RWPE1 (cell line): ENCODE measurements at regions not wholly inside any gene's neighbourhood (a gene's known extent, or its start where the extent isn't known, plus 50 kb on each side); places are given as distances from the start of the nearest gene placed in this dataset.

Experiments used
- CTCF ChIA-PET: fragments of 350-600 bp; sonication (Branson Sonifier 250); formaldehyde crosslinking; extraction: SDS; loops from one replicate; lab custom pipeline; 2021; lab: Yijun Ruan, JAX
- POLR2A ChIA-PET: fragments of 400-600 bp; formaldehyde crosslinking; extraction: SDS; loops from one replicate; lab custom pipeline; 2020; ENCODE audit warnings: antibody characterized with exemption; ENCODE audit not compliant: low non-redundant PET; lab: Yijun Ruan, JAX
- DNase-seq: peaks from one replicate; pipeline ENCODE4 v3.0.0; 2012; ENCODE audit warnings: low spot score
- H3K27ac ChIP-seq: fragments of 450-650 bp; 2 replicates; pipeline ENCODE4 v1.5.1; 2017
- CTCF ChIP-seq: fragments of 450-650 bp; conservative IDR thresholded peaks from 2 replicates; pipeline ENCODE4 v1.5.1; 2017; ENCODE audit warnings: low read depth, mild to moderate bottlenecking

- POLR2A ChIA-PET, result no interaction called here
- CTCF ChIA-PET, result no interaction called here
These were observed 485.4 kb upstream of the PRMT6 start for GRCh38 chr1:106571109-106571508.

GRCh38 chr1:106584107-106584506, 472.4 kb upstream of the PRMT6 start:
- DNase-seq, result no peak
- no peak for TF ChIP-seq CTCF
- no peak overlapping the region for H3K27ac ChIP-seq
- ChIA-PET CTCF (no interaction called here), POLR2A (no interaction called here)

More at GRCh38 chr1:106571109-106571508, 485.4 kb upstream of the PRMT6 start:
- no peak for TF ChIP-seq CTCF
- no peak for DNase-seq
- H3K27ac ChIP-seq, result no peak overlapping the region

- no peak for DNase-seq
- POLR2A ChIA-PET, result no interaction called here
- no peak for TF ChIP-seq CTCF
- no peak overlapping the region for H3K27ac ChIP-seq
- CTCF ChIA-PET, result no interaction called here
These were observed 471.8 kb upstream of the PRMT6 start for GRCh38 chr1:106584676-106585075.

- ChIA-PET CTCF (no interaction called here), POLR2A (no interaction called here)
- no peak for DNase-seq
- TF ChIP-seq CTCF, result no peak
- no peak overlapping the region for H3K27ac ChIP-seq
These were observed 455.8 kb upstream of the PRMT6 start for GRCh38 chr1:106600626-106601025.

GRCh38 chr1:106603616-106604015, 452.9 kb upstream of the PRMT6 start:
- ChIA-PET CTCF (no interaction called here), POLR2A (no interaction called here)
- no peak overlapping the region for H3K27ac ChIP-seq
- DNase-seq, result no peak
- TF ChIP-seq CTCF, result no peak

- CTCF ChIA-PET, result interaction anchor here (0.7 kb wide), 1 partner anchor 370 kb away, joined by 3 read pairs; no protein-coding TSS in a partner anchor
- DNase-seq, result no peak
- no peak for TF ChIP-seq CTCF
- no peak overlapping the region for H3K27ac ChIP-seq
- POLR2A ChIA-PET, result no interaction called here
These were observed 447.6 kb upstream of the PRMT6 start for GRCh38 chr1:106608841-106609240.
